IMR-90 (cell line): ENCODE measurements at regions not wholly inside any gene's neighbourhood (a gene's known extent, or its start where the extent isn't known, plus 50 kb on each side); places are given as distances from the start of the nearest gene placed in this dataset.

ENCODE experiments used
- ATAC-seq: fragments of 200-7000 bp; cut with Tn5 transposase; 2 replicates; pipeline ENCODE4 v1.9.1; 2020; ENCODE audit warnings: low read depth, mild to moderate bottlenecking, moderate library complexity
- BruUV-seq: library from RNA; stranded (reverse); fragments of 400-500 nt; replicated peaks from 2 replicates; lab custom pipeline; 2021; lab: Mats Ljungman, UMichigan
- CTCF ChIA-PET: fragments of 300-600 bp; formaldehyde crosslinking; extraction: SDS; loops from one replicate; lab custom pipeline; 2021; ENCODE audit warnings: antibody characterized with exemption; lab: Yijun Ruan, JAX
- POLR2A ChIA-PET: fragments of 300-600 bp; sonication (Branson Sonifier 250); formaldehyde crosslinking; loops from one replicate; lab custom pipeline; 2022; ENCODE audit warnings: antibody characterized with exemption; ENCODE audit not compliant: unreplicated experiment; lab: Charles Lee
- DNase-seq: peaks from one replicate; pipeline ENCODE4 v3.0.0; 2013
- H2AFZ ChIP-seq: replicated peaks from 2 replicates; pipeline ENCODE3; 2013; ENCODE audit warnings: low read length, mild to moderate bottlenecking; ENCODE audit not compliant: poor library complexity
- H2AK5ac ChIP-seq: 2 replicates; pipeline ENCODE4 v1.6.1; 2013; ENCODE audit warnings: low read depth, low read length, inconsistent platforms
- H2AK9ac ChIP-seq: replicated peaks from 2 replicates; pipeline ENCODE3; 2013; ENCODE audit warnings: mild to moderate bottlenecking, low read depth, low read length, moderate library complexity; ENCODE audit not compliant: poor library complexity
- H2BK120ac ChIP-seq: 2 replicates; pipeline ENCODE4 v1.6.1; 2013; ENCODE audit warnings: low read depth, low read length, inconsistent platforms
- H2BK15ac ChIP-seq: 3 replicates; pipeline ENCODE4 v1.6.1; 2013; ENCODE audit warnings: low read depth, low read length, inconsistent platforms
- H2BK20ac ChIP-seq: 2 replicates; pipeline ENCODE4 v1.6.1; 2013; ENCODE audit warnings: low read depth, mild to moderate bottlenecking, inconsistent platforms, low read length, moderate library complexity
- H2BK5ac ChIP-seq: 2 replicates; pipeline ENCODE4 v1.6.1; 2013; ENCODE audit warnings: mild to moderate bottlenecking, low read depth, low read length, inconsistent platforms; ENCODE audit not compliant: poor library complexity, severe bottlenecking
- H3K14ac ChIP-seq: replicated peaks from 2 replicates; pipeline ENCODE4 v1.6.1; 2013; ENCODE audit warnings: low read depth, low read length, inconsistent platforms
- H3K18ac ChIP-seq: 2 replicates; pipeline ENCODE4 v1.6.1; 2013; ENCODE audit warnings: low read depth, low read length, control low read depth
- H3K23ac ChIP-seq: 2 replicates; pipeline ENCODE4 v1.6.1; 2013; ENCODE audit warnings: low read depth, low read length, inconsistent platforms
- H3K27ac ChIP-seq: 2 replicates; pipeline ENCODE4 v1.5.1; 2013; ENCODE audit warnings: mild to moderate bottlenecking, control low read depth, low read length; ENCODE audit not compliant: insufficient read depth
- H3K27me3 ChIP-seq: 2 replicates; pipeline ENCODE4 v1.6.1; 2013; ENCODE audit warnings: low read length; ENCODE audit not compliant: control insufficient read depth, insufficient read depth
- H3K36me3 ChIP-seq: 2 replicates; pipeline ENCODE4 v1.6.1; 2013; ENCODE audit warnings: low read length, mixed read lengths; ENCODE audit not compliant: control insufficient read depth, insufficient read depth
- H3K4ac ChIP-seq: 2 replicates; pipeline ENCODE4 v1.6.1; 2013; ENCODE audit warnings: low read depth, low read length, inconsistent platforms
- H3K4me1 ChIP-seq: 2 replicates; pipeline ENCODE4 v1.6.1; 2013; ENCODE audit warnings: low read length, mixed read lengths; ENCODE audit not compliant: control insufficient read depth, insufficient read depth
- H3K4me2 ChIP-seq: 2 replicates; pipeline ENCODE4 v1.6.1; 2013; ENCODE audit warnings: low read depth, mild to moderate bottlenecking, control low read depth, low read length, moderate library complexity
- H3K4me3 ChIP-seq: 2 replicates; pipeline ENCODE4 v1.5.1; 2013; ENCODE audit warnings: low read depth, mild to moderate bottlenecking, control low read depth, low read length, moderate library complexity; ENCODE audit not compliant: insufficient read depth
- H3K56ac ChIP-seq: 2 replicates; pipeline ENCODE4 v1.6.1; 2013; ENCODE audit warnings: low read length, inconsistent platforms; ENCODE audit not compliant: insufficient read depth; ENCODE audit errors: extremely low read depth
- H3K79me1 ChIP-seq, 2 experiments: 2 replicates each; pipeline ENCODE4 v1.6.1; 2013; ENCODE audit warnings: low read length in 2 of 2, inconsistent platforms in 1 of 2, low read depth in 1 of 2
- H3K9ac ChIP-seq: 2 replicates; pipeline ENCODE4 v1.6.1; 2013; ENCODE audit warnings: low read depth, low read length, control low read depth
- H3K9me1 ChIP-seq: 2 replicates; pipeline ENCODE4 v1.6.1; 2013; ENCODE audit warnings: low read length, inconsistent platforms; ENCODE audit not compliant: insufficient read depth
- H3K9me3 ChIP-seq: 2 replicates; pipeline ENCODE4 v1.6.1; 2013; ENCODE audit warnings: low read length; ENCODE audit not compliant: control insufficient read depth, insufficient read depth
- H4K20me1 ChIP-seq: 2 replicates; pipeline ENCODE4 v1.6.1; 2013; ENCODE audit warnings: low read length, inconsistent platforms; ENCODE audit not compliant: insufficient read depth
- H4K5ac ChIP-seq: 2 replicates; pipeline ENCODE4 v1.6.1; 2013; ENCODE audit warnings: mild to moderate bottlenecking, low read depth, low read length, control low read depth
- H4K8ac ChIP-seq, 2 experiments: 2 replicates each; pipeline ENCODE4 v1.6.1; 2013; ENCODE audit warnings: low read depth in 2 of 2, low read length in 2 of 2, control low read depth in 1 of 2, inconsistent platforms in 1 of 2
- H4K91ac ChIP-seq: 2 replicates; pipeline ENCODE4 v1.6.1; 2013; ENCODE audit warnings: low read depth, low read length, inconsistent platforms; ENCODE audit not compliant: insufficient read depth
- BHLHE40 ChIP-seq: fragments of 150-350 bp; IDR thresholded peaks from 2 replicates; pipeline ENCODE4 v1.6.1; 2016; ENCODE audit warnings: mild to moderate bottlenecking, low read depth, low read length
- CEBPB ChIP-seq: IDR thresholded peaks from 2 replicates; pipeline ENCODE4 v1.6.1; 2012; ENCODE audit warnings: low read depth, low read length, improper control_type of control experiment
- FOS ChIP-seq: fragments of 150-350 bp; IDR thresholded peaks from 2 replicates; pipeline ENCODE4 v1.6.1; 2016; ENCODE audit warnings: low read depth, low read length
- MAZ ChIP-seq: IDR thresholded peaks from 2 replicates; pipeline ENCODE4 v1.6.1; 2012; ENCODE audit warnings: low read depth, mild to moderate bottlenecking, low read length, improper control_type of control experiment, moderate library complexity, borderline replicate concordance
- NFE2L2 ChIP-seq: fragments of 150-350 bp; IDR thresholded peaks from 2 replicates; pipeline ENCODE4 v1.6.1; 2016; ENCODE audit warnings: low read depth, mild to moderate bottlenecking, low read length
- POLR2A ChIP-seq: IDR thresholded peaks from 2 replicates; pipeline ENCODE4 v1.6.1; 2012; ENCODE audit warnings: mild to moderate bottlenecking, low read depth, low read length
- SMC3 ChIP-seq: fragments of 150-350 bp; IDR thresholded peaks from 2 replicates; pipeline ENCODE4 v1.6.1; 2016; ENCODE audit warnings: low read depth, mild to moderate bottlenecking, antibody characterized with exemption, low read length, moderate library complexity
- WGBS, 2 experiments: methylation state at CpG; one replicate each; pipeline versions ENCODE4 v1.1.5 to v1.1.7; 2013; ENCODE audit warnings: missing lambda C conversion rate in 2 of 2; ENCODE audit not compliant: insufficient read length in 1 of 2; ENCODE audit errors: extremely low coverage in 2 of 2; 5-methylcytosine and 5-hydroxymethylcytosine counted together
- dilution Hi-C: fragments of 300-500 bp; cut with HindIII; formaldehyde crosslinking; loops from one replicate; pipeline ENCODE4 v1.14.3; 2018; ENCODE audit warnings: low sequenced_read_pairs; ENCODE audit not compliant: unreplicated experiment
- in situ Hi-C: fragments of 300-500 bp; cut with MboI; formaldehyde crosslinking; loops from 3 replicates; pipeline ENCODE4 v1.14.3; 2019; ENCODE audit warnings: low sequenced_read_pairs, inconsistent platforms, mixed read lengths
- intact Hi-C: fragments of 100-400 bp; cut with micrococcal nuclease; formaldehyde crosslinking; loops from 2 replicates; pipeline ENCODE4 v1.10.0; 2022
- TF ChIP-seq, protein P1 (sequence below): conservative IDR thresholded peaks from 2 replicates; pipeline ENCODE4 v1.5.1; 2012; ENCODE audit warnings: mild to moderate bottlenecking, low read depth, low read length, improper control_type of control experiment
- TF ChIP-seq, protein P2 (sequence below): fragments of 150-350 bp; IDR thresholded peaks from 2 replicates; pipeline ENCODE4 v1.6.1; 2017; ENCODE audit warnings: mild to moderate bottlenecking, antibody characterized with exemption, low read length, low read depth
- TF ChIP-seq, protein P3 (sequence below): fragments of 150-350 bp; IDR thresholded peaks from 2 replicates; pipeline ENCODE4 v1.6.1; 2016; ENCODE audit warnings: low read depth, mild to moderate bottlenecking, low read length, moderate library complexity, borderline replicate concordance

DNA sequence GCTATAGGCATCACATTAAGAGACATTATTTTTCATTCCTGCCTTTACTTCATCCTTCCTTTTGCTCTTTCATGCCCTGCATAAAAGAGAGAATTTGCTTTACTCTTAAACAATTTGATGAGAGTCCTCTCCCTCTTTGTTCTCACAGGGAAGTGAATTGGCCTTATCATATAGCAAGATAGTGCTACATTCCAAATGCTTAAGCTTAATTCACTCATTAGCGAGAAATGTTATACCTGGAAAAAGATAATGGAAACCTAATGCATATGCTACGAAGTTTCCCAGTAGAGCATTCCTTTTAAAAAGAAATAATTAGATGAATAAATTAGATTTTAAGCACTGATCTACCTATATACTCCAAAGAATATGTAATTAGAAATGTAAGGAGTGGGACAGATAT is 798.8 kb downstream of the C12orf50 start:
- Histone ChIP-seq H2BK120ac (no peak overlapping the region), H3K18ac (no peak overlapping the region), H2BK20ac (no peak overlapping the region), H3K23ac (no peak overlapping the region), H3K4me1 (no peaks in the 10 kb centered on the region), H3K4me3 (no peak overlapping the region), H3K4ac (no peak overlapping the region), H4K91ac (no peak overlapping the region), H2BK5ac (no peak overlapping the region), H3K27ac (no peak overlapping the region), H3K79me1 (no peaks in the 10 kb centered on the region), H3K36me3 (no peaks in the 10 kb centered on the region), H3K14ac (no peak overlapping the region), H2AK9ac (no peak overlapping the region), H3K56ac (no peak overlapping the region), H3K9me1 (no peaks in the 10 kb centered on the region), H3K4me2 (no peak overlapping the region), H4K5ac (no peak overlapping the region), H2BK15ac (no peak overlapping the region), H3K9ac (no peak overlapping the region), H2AFZ (no peak overlapping the region), H4K8ac (no peak overlapping the region; a peak in 1 of 4 replicates), H3K27me3 (no peaks in the 10 kb centered on the region), H2AK5ac (no peak overlapping the region), H3K9me3 (no peaks in the 10 kb centered on the region), H4K20me1 (no peaks in the 10 kb centered on the region)
- DNase-seq (no peak), ATAC-seq (no peak)
- in situ Hi-C loops = no loop called here
- POLR2A ChIA-PET = no interaction called here
- WGBS, 2 experiments = no CpG with 5 or more reads among the region's 2 CpGs
- CTCF ChIA-PET = no interaction called here
- dilution Hi-C loops = no loop called here
- no TSS peak for BruUV-seq
- intact Hi-C loops = no loop called here
- TF ChIP-seq, protein P1, sequence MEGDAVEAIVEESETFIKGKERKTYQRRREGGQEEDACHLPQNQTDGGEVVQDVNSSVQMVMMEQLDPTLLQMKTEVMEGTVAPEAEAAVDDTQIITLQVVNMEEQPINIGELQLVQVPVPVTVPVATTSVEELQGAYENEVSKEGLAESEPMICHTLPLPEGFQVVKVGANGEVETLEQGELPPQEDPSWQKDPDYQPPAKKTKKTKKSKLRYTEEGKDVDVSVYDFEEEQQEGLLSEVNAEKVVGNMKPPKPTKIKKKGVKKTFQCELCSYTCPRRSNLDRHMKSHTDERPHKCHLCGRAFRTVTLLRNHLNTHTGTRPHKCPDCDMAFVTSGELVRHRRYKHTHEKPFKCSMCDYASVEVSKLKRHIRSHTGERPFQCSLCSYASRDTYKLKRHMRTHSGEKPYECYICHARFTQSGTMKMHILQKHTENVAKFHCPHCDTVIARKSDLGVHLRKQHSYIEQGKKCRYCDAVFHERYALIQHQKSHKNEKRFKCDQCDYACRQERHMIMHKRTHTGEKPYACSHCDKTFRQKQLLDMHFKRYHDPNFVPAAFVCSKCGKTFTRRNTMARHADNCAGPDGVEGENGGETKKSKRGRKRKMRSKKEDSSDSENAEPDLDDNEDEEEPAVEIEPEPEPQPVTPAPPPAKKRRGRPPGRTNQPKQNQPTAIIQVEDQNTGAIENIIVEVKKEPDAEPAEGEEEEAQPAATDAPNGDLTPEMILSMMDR = no peak
- no peak for TF ChIP-seq MAZ
- TF ChIP-seq NFE2L2 = no peak
- no peak for TF ChIP-seq POLR2A
- TF ChIP-seq CEBPB = no peak
- TF ChIP-seq, protein P2, sequence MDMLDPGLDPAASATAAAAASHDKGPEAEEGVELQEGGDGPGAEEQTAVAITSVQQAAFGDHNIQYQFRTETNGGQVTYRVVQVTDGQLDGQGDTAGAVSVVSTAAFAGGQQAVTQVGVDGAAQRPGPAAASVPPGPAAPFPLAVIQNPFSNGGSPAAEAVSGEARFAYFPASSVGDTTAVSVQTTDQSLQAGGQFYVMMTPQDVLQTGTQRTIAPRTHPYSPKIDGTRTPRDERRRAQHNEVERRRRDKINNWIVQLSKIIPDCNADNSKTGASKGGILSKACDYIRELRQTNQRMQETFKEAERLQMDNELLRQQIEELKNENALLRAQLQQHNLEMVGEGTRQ = no peak
- no peak for TF ChIP-seq SMC3
- TF ChIP-seq, protein P3, sequence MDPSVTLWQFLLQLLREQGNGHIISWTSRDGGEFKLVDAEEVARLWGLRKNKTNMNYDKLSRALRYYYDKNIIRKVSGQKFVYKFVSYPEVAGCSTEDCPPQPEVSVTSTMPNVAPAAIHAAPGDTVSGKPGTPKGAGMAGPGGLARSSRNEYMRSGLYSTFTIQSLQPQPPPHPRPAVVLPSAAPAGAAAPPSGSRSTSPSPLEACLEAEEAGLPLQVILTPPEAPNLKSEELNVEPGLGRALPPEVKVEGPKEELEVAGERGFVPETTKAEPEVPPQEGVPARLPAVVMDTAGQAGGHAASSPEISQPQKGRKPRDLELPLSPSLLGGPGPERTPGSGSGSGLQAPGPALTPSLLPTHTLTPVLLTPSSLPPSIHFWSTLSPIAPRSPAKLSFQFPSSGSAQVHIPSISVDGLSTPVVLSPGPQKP = no peak
- no peak for TF ChIP-seq BHLHE40
- TF ChIP-seq FOS = no peak
